ENCODE measurements at regions not wholly inside any gene's neighbourhood (a gene's known extent, or its start where the extent isn't known, plus 50 kb on each side); places are given as distances from the start of the nearest gene placed in this dataset.

GRCh38 chr12:115898670-115899069 is 378.8 kb downstream of the MED13L start:
- ATAC-seq (ENCODE audit: low FRiP score) = no peak

GRCh38 chr12:115897729-115898128 is 379.8 kb downstream of the MED13L start:
- TF ChIP-seq CTCF (IDR thresholded peaks at IDR 0.05) = no peak
- DNase-seq (ENCODE audit: low spot score) (no peak), ATAC-seq (ENCODE audit: low FRiP score) (no peak)

More at GRCh38 chr12:115898670-115899069, 378.8 kb downstream of the MED13L start:
- no peak for TF ChIP-seq CTCF (IDR thresholded peaks at IDR 0.05)
- DNase-seq (ENCODE audit: low spot score) = no peak

GRCh38 chr12:115895247-115895646 is 382.2 kb downstream of the MED13L start:
- DNase-seq (ENCODE audit: low spot score) (no peak), ATAC-seq (ENCODE audit: low FRiP score) (no peak)
- TF ChIP-seq CTCF (IDR thresholded peaks at IDR 0.05) = no peak

DNA sequence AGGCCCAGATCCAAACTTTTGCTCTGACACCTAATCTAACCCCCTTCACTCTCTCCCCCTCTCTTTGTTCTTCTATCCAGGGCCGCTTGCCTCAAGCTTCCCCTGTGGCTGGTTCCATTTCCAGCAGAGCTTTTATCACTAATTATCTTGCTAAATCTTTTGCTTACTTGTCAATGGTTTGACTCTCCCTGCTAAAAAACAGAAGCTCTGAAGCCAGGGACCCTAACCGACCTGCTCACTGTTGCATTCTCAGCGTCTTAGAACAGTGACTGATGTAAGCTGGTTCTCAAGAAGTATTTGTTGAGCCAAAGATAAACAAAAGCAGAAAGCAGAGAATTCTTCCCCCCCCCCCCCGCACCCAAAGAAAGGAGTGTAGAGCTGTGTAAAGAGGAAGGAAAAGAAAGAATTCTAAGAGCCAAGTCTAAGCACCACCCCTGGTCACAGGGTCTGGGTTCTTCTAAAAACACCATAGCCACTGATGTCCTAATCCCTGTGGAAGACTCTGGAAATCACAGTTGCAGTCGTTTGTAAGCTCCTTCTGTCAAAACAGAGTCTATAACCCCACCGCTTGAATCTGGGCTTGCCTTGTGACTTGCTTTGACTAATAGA is 385.8 kb downstream of the MED13L start:
- ATAC-seq (ENCODE audit: low FRiP score) = no peak
- no peak for TF ChIP-seq CTCF (IDR thresholded peaks at IDR 0.05)
- no peak for DNase-seq (ENCODE audit: low spot score)

DNA sequence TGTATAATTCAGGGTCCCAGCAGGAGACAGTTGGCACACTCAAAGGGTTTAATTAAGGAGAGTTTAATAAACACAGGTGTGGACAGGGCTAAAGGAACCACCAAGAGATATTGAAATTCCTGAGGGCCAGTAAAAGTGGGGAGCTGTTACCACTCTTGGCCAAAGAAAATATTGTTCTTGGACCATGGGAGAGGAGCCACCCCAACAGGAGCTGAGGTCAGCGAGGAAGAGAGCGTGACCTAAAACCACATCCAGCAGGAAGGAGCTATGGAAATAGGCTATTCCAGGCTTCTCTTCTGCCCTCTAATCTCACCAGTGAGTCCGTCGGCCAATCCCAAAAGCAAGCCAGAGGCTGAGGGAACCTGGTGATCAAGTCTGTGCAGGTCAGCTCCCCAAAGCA is 390.8 kb downstream of the MED13L start:
- ATAC-seq (ENCODE audit: low FRiP score) = no peak
- no peak for DNase-seq (ENCODE audit: low spot score)
- no peak for TF ChIP-seq CTCF (IDR thresholded peaks at IDR 0.05)

GRCh38 chr12:115885040-115885690 is 392.3 kb downstream of the MED13L start:
- DNase-seq (ENCODE audit: low spot score) (no peak), ATAC-seq (ENCODE audit: low FRiP score) (no peak)
- no peak for TF ChIP-seq CTCF (IDR thresholded peaks at IDR 0.05)

DNA sequence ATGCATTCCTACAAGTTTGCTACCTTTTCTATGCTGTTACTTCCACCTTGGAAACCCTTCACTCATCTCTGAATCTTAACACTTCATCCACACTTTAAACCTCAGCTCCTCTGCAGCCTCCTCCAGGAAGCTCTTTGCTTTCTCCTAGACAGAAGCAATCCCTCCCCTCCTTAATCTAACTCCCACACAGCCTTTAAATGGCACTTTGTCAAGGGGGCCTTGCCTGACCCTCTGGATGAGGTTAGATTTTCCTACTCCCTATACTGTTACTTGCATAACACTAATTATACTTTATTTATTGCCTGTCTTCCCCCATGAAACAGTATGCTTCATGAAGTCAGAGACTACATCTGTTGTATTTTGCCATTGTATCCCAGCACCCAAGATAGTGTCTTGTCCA is 394.6 kb downstream of the MED13L start:
- DNase-seq (ENCODE audit: low spot score) = no peak
- no peak for ATAC-seq (ENCODE audit: low FRiP score)
- TF ChIP-seq CTCF (IDR thresholded peaks at IDR 0.05) = no peak

Data from omental fat pad (tissue), 3 donors.